Uterus (tissue), 2 donors: ENCODE measurements at regions not wholly inside any gene's neighbourhood (a gene's known extent, or its start where the extent isn't known, plus 50 kb on each side); places are given as distances from the start of the nearest gene placed in this dataset.

Experiments
- POLR2A ChIP-seq, 2 donors: fragments of 450-650 bp; IDR thresholded peaks; one replicate each; pipeline ENCODE4 v1.6.1; 2016; ENCODE audit warnings: antibody characterized with exemption in 2 of 2, mild to moderate bottlenecking in 1 of 2, moderate library complexity in 1 of 2
- TF ChIP-seq, protein P1 (sequence below), 4 experiments: fragments of 200-600 bp in 2 of 4; fragments of 450-650 bp in 2 of 4; sonication (generic) in 2 of 4; IDR thresholded peaks; one replicate each; pipeline ENCODE4 v1.5.1; 2016 to 2019; ENCODE audit warnings: antibody characterized with exemption in 4 of 4, mild to moderate bottlenecking in 2 of 4, moderate library complexity in 1 of 4

DNA sequence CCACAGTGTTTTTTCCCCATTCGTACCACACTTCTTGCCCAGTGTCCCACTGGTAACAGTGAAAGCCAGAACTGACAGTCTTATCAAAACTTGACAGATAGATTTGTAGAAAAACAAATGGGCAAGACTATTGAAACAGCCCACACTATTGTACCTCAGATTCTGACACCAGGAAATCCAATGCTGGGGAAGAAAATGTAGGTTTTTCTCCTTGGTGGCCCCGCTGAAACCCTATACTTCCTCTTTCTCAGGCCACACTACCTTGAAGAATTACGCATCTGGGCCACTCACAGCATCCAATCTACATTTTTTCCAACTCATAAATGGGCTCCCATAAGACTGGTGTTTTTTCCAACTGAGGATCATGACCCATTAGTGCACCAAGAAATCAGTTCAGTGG, 90.9 kb upstream of the HDDC2 start:
- TF ChIP-seq, protein P1, sequence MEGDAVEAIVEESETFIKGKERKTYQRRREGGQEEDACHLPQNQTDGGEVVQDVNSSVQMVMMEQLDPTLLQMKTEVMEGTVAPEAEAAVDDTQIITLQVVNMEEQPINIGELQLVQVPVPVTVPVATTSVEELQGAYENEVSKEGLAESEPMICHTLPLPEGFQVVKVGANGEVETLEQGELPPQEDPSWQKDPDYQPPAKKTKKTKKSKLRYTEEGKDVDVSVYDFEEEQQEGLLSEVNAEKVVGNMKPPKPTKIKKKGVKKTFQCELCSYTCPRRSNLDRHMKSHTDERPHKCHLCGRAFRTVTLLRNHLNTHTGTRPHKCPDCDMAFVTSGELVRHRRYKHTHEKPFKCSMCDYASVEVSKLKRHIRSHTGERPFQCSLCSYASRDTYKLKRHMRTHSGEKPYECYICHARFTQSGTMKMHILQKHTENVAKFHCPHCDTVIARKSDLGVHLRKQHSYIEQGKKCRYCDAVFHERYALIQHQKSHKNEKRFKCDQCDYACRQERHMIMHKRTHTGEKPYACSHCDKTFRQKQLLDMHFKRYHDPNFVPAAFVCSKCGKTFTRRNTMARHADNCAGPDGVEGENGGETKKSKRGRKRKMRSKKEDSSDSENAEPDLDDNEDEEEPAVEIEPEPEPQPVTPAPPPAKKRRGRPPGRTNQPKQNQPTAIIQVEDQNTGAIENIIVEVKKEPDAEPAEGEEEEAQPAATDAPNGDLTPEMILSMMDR (IDR thresholded peaks at IDR 0.05) = no peak
- TF ChIP-seq POLR2A (IDR thresholded peaks at IDR 0.05) = no peak
